Psoas muscle (tissue), 7 donors: ENCODE measurements at regions not wholly inside any gene's neighbourhood (a gene's known extent, or its start where the extent isn't known, plus 50 kb on each side); places are given as distances from the start of the nearest gene placed in this dataset.
"Not testable (repeated sequence)": the region's sequence is repeated elsewhere in the genome, so short reads cannot be mapped to it uniquely, and the experiment has no call there.

Source experiments
- ATAC-seq, 4 donors: fragments of 200-7000 bp; cut with Tn5 transposase; one replicate each; pipeline ENCODE4 v1.9.1; 2020; ENCODE audit warnings: moderate library complexity in 3 of 4, mild to moderate bottlenecking in 2 of 4
- DNase-seq, 2 donors: peaks; one replicate each; pipeline ENCODE4 v3.0.0-alpha.2; 2020
- H3K27ac ChIP-seq: fragments of 200-600 bp; one replicate; pipeline ENCODE4 v1.8.0; 2022
- H3K27me3 ChIP-seq, 3 donors: fragments of 200-600 bp in 1 of 3; one replicate each; pipeline versions ENCODE4 v1.6.1 to v1.8.0; 2013 to 2022; ENCODE audit warnings: low read length in 2 of 3, mild to moderate bottlenecking in 2 of 3, moderate library complexity in 1 of 3; ENCODE audit not compliant: insufficient read depth in 3 of 3
- H3K36me3 ChIP-seq, 2 donors: fragments of 200-600 bp in 1 of 2; one replicate each; pipeline versions ENCODE4 v1.6.1 to v1.8.0; 2013 to 2022; ENCODE audit warnings: low read depth in 1 of 2, mild to moderate bottlenecking in 1 of 2, moderate library complexity in 1 of 2; ENCODE audit not compliant: insufficient read depth in 1 of 2
- H3K4me1 ChIP-seq: fragments of 200-600 bp; one replicate; pipeline ENCODE4 v1.8.0; 2022
- H3K4me3 ChIP-seq: fragments of 200-600 bp; one replicate; pipeline ENCODE4 v1.8.0; 2022; ENCODE audit warnings: mild to moderate bottlenecking
- H3K9me3 ChIP-seq: fragments of 200-600 bp; one replicate; pipeline ENCODE4 v1.8.0; 2022
- WGBS, 3 donors: extraction: QIAGEN DNeasy Blood & Tissue Kit; methylation state at CpG; one replicate each; pipeline versions ENCODE4 v1.1.6 to v1.1.7; 2013; 5-methylcytosine and 5-hydroxymethylcytosine counted together
- intact Hi-C, 2 donors: fragments of 100-400 bp; cut with DNase I; formaldehyde crosslinking; loops; one replicate each; pipeline versions ENCODE4 v1.11.0 to v1.14.2; 2022
- donor health status: healthy with polysubstance abuse.
- donor health status: DM: no; HTN: no; CAD: no; lungs with moderate emphysema.
- donor health status: Bipolar disorder and iron deficiency.
- donor health status: healthy.
- donor health status: DM: yes; HTN: yes; CAD: no.
- donor health status: DM: no; HTN: no; CAD: no.
- donor health status: DM: yes; HTN: yes; CAD: no.

GRCh38 chr2:87461671-87462070, 286.2 kb upstream of the PLGLB2 start:
- 91 to 100% (median 96%) methylated on average over 3 to 4 of the region's 4 CpGs for WGBS, 3 donors
- H3K27ac ChIP-seq, H3K36me3 ChIP-seq, H3K4me3 ChIP-seq, H3K9me3 ChIP-seq, H3K27me3 ChIP-seq, DNase-seq, H3K4me1 ChIP-seq, intact Hi-C loops, ATAC-seq: not testable (repeated sequence)

- H3K9me3 ChIP-seq, DNase-seq, H3K27me3 ChIP-seq, H3K27ac ChIP-seq, H3K4me3 ChIP-seq, H3K36me3 ChIP-seq, H3K4me1 ChIP-seq, intact Hi-C loops, ATAC-seq: not testable (repeated sequence)
- 87 to 92% (median 92%) methylated on average over 2 of the region's 2 CpGs for WGBS, 3 donors
Observed at GRCh38 chr2:87464219-87464618, 283.7 kb upstream of the PLGLB2 start.

GRCh38 chr2:87465730-87466129, 282.2 kb upstream of the PLGLB2 start:
- H3K27ac ChIP-seq, intact Hi-C loops, DNase-seq, ATAC-seq, H3K4me1 ChIP-seq, H3K36me3 ChIP-seq, H3K4me3 ChIP-seq, H3K27me3 ChIP-seq, H3K9me3 ChIP-seq: not testable (repeated sequence)
- 43 to 79% (median 67%) methylated on average over 1 of the region's 3 CpGs for WGBS, 3 donors

GRCh38 chr2:87466591-87467120, 281.2 kb upstream of the PLGLB2 start:
- peak; percentile 54 to 86 (median 81) for ATAC-seq
- H3K4me3 ChIP-seq, H3K9me3 ChIP-seq, DNase-seq, H3K27ac ChIP-seq, H3K27me3 ChIP-seq, H3K36me3 ChIP-seq, H3K4me1 ChIP-seq, intact Hi-C loops: not testable (repeated sequence)
- WGBS, 3 donors = 83 to 89% (median 83%) methylated on average over 6 to 7 of the region's 8 CpGs

GRCh38 chr2:87468429-87468981, 279.4 kb upstream of the PLGLB2 start:
- intact Hi-C loops, H3K27ac ChIP-seq, H3K4me3 ChIP-seq, H3K36me3 ChIP-seq, H3K9me3 ChIP-seq, H3K4me1 ChIP-seq, H3K27me3 ChIP-seq, ATAC-seq: not testable (repeated sequence)
- WGBS, 3 donors = 77 to 83% (median 82%) methylated on average over 10 to 11 of the region's 12 CpGs
- peak in 1 of 2 donors; percentile 45 for DNase-seq

- DNase-seq, H3K36me3 ChIP-seq, ATAC-seq, H3K27me3 ChIP-seq, H3K27ac ChIP-seq, H3K4me3 ChIP-seq, H3K9me3 ChIP-seq, H3K4me1 ChIP-seq, intact Hi-C loops: not testable (repeated sequence)
- WGBS, 3 donors = 68 to 82% (median 74%) methylated on average over 13 to 19 of the region's 19 CpGs
Observed at GRCh38 chr2:87469180-87470151, 278.4 kb upstream of the PLGLB2 start.

GRCh38 chr2:87470381-87471380, 277.2 kb upstream of the PLGLB2 start:
- H3K27me3 ChIP-seq, ATAC-seq, H3K4me3 ChIP-seq, H3K4me1 ChIP-seq, intact Hi-C loops, H3K36me3 ChIP-seq, H3K27ac ChIP-seq, H3K9me3 ChIP-seq, DNase-seq: not testable (repeated sequence)
- WGBS, 3 donors = 87 to 89% (median 89%) methylated on average over 20 to 22 of the region's 25 CpGs

- H3K4me1 ChIP-seq, H3K27me3 ChIP-seq, H3K36me3 ChIP-seq, H3K9me3 ChIP-seq, H3K27ac ChIP-seq, intact Hi-C loops, DNase-seq, H3K4me3 ChIP-seq, ATAC-seq: not testable (repeated sequence)
- 78 to 83% (median 80%) methylated on average over 2 of the region's 3 CpGs for WGBS, 3 donors
Observed at GRCh38 chr2:87471478-87471877, 276.4 kb upstream of the PLGLB2 start.
